Mammary epithelial cell (primary cell): ENCODE measurements at regions not wholly inside any gene's neighbourhood (a gene's known extent, or its start where the extent isn't known, plus 50 kb on each side); places are given as distances from the start of the nearest gene placed in this dataset.

Experiments
- EZH2 ChIP-seq: IDR thresholded peaks from 2 replicates; pipeline ENCODE4 v1.6.1; 2012; ENCODE audit warnings: low read length, inconsistent platforms, borderline replicate concordance
- TF ChIP-seq, protein P1 (sequence below), 2 donors: IDR thresholded peaks in 1 of 2; conservative IDR thresholded peaks in 1 of 2; 2 replicates each; pipeline ENCODE4 v1.5.1; 2011 to 2012; ENCODE audit warnings: inconsistent platforms in 2 of 2, low read length in 2 of 2, mild to moderate bottlenecking in 2 of 2, control low read depth in 1 of 2, low read depth in 1 of 2; ENCODE audit not compliant: insufficient read depth in 1 of 2; ENCODE audit errors: extremely low read depth in 1 of 2

DNA sequence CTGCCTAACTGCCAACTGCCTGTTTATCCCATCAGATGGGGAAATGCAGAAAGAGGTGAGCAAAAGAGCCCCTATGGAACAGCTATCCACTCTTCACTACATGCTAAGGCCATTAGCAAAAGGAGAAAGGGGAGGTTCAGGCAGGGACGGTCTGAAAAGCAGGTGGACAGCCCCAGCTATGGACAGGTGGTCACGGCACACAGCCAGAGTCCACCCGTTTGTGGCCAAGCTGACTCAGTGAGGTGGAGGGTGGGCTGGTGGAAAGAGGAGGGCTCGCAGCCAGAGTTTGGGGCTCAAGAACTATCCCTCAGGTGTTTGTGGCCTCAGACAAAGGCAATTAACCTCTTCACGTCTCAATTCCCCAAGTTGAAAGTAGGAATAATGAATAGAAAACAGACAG, 148.9 kb upstream of the UBE2E1 start:
- TF ChIP-seq, protein P1, sequence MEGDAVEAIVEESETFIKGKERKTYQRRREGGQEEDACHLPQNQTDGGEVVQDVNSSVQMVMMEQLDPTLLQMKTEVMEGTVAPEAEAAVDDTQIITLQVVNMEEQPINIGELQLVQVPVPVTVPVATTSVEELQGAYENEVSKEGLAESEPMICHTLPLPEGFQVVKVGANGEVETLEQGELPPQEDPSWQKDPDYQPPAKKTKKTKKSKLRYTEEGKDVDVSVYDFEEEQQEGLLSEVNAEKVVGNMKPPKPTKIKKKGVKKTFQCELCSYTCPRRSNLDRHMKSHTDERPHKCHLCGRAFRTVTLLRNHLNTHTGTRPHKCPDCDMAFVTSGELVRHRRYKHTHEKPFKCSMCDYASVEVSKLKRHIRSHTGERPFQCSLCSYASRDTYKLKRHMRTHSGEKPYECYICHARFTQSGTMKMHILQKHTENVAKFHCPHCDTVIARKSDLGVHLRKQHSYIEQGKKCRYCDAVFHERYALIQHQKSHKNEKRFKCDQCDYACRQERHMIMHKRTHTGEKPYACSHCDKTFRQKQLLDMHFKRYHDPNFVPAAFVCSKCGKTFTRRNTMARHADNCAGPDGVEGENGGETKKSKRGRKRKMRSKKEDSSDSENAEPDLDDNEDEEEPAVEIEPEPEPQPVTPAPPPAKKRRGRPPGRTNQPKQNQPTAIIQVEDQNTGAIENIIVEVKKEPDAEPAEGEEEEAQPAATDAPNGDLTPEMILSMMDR (conservative IDR thresholded peaks at IDR 0.05 in 1 of 2, IDR thresholded peaks at IDR 0.05 in 1 of 2; ENCODE audit: extremely low read depth in 1 of 2, insufficient read depth in 1 of 2, low read depth in 1 of 2, low read length in 2 of 2) = no peak
- no peak for TF ChIP-seq EZH2
